ENCODE measurements at regions not wholly inside any gene's neighbourhood (a gene's known extent, or its start where the extent isn't known, plus 50 kb on each side); places are given as distances from the start of the nearest gene placed in this dataset.
"Not testable (repeated sequence)": the region's sequence is repeated elsewhere in the genome, so short reads cannot be mapped to it uniquely, and the experiment has no call there.

DNA sequence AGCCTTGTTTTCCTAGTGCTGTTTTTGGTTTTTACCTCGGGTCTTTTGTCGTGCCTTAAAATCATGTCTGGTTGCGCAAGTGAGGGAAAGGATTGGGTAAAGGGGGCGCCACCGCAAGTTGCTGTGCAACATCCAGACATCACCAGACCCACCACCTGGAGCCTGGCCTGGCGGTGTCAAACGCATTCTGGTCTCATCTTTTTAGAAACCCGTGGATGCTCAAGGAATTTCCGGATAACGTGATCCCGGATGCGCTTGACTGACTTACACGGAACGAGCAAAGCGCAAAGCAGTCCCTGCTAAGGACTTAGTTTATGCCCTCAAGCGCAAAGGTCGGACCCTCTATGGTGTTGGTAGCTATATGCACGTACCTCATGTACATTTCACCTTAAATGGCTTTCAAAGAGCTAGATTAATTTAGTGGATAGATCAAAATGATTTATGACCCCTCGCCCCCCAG, 105.2 kb downstream of the OR2B2 start:
- CTCF ChIA-PET = interaction anchor here (0.6 to 2.0 kb wide), 3 partner anchors 11 to 790 kb away, joined by 4 to 6 read pairs (median 5); no protein-coding TSS in a partner anchor
- H3K27ac ChIP-seq = peak overlapping the region; percentile 97
- POLR2A ChIA-PET (ENCODE audit: low non-redundant PET) = interaction anchor here (1.0 to 5.2 kb wide), 3 partner anchors 65 to 660 kb away, joined by 6 to 16 read pairs (median 8); a partner anchor contains a TSS
- no peak for DNase-seq (ENCODE audit: low spot score)
- TF ChIP-seq CTCF (conservative IDR thresholded peaks at IDR 0.05; ENCODE audit: low read depth) = no peak

DNA sequence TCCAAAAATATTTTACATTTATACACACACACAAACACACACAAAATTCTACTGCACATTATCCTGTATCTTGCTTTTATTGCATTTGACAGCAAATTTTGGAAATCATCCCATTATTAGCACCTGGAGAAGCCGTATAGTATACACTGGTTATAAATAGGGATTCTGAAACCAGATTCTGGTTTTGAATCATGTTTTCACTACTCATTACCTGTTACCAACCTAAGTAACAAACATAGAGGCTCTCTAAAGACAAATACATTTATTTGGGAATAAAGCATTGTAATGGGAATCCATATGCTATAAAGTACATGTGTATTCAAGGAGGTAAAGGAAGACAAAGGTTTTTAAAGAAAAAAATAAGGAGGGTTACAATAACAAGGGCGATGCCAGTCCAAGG, 106.8 kb downstream of the OR2B2 start:
- no peak for TF ChIP-seq CTCF (conservative IDR thresholded peaks at IDR 0.05; ENCODE audit: low read depth)
- ChIA-PET CTCF (no interaction called here), POLR2A (ENCODE audit: low non-redundant PET) (no interaction called here)
- DNase-seq (ENCODE audit: low spot score) = no peak
- H3K27ac ChIP-seq = no peak overlapping the region

DNA sequence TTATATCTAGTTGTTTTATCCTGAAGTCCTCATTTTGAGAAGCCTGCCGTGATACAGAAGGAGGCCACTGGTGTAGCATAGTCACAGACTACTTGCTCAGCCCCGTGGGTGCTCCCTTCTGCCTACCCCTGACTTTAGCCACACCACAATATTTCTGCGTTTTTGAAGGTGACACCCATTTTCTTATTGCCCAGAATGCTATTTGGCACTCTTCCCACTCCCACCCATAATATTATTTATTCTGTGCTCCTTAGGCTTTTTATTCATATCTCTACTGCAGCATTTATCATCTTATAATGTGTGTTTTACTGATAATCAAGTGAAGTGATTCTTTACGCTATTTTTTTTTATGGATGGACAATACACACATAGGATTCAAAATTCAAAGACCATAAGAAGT, 107.3 kb downstream of the OR2B2 start:
- CTCF ChIA-PET = no interaction called here
- no peak for DNase-seq (ENCODE audit: low spot score)
- H3K27ac ChIP-seq = no peak overlapping the region
- POLR2A ChIA-PET (ENCODE audit: low non-redundant PET) = no interaction called here
- TF ChIP-seq CTCF (conservative IDR thresholded peaks at IDR 0.05; ENCODE audit: low read depth) = no peak

DNA sequence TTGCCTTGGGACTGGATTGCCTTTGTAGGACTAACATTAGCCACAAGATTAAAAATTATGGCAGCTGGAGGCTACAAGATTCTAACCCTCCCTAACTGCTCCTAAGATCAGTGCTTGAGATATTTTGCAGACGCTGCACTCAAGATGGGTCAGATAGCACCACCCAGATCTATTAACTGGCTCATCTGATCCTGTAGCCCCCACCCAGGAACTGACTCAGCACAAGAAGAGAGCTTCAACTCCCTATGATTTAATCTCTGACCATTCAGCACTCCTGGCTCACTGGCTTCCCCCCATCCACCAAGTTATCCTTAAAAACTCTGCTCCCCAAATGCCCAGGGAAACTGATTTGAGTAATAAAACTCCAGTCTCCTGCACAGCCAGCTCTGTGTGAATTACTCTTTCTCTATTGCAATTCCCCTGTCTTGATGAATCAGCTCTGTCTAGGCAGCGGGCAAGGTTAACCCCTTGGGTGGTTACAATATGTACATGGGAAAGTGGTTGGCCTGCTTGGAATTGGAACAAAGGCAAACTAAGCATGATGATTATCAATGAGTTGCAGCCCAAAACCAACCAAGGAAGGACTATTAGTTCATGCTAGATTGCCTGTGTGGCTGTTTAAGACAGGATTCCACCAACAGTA, 111.3 kb downstream of the OR2B2 start:
- DNase-seq (ENCODE audit: low spot score) = no peak
- POLR2A ChIA-PET (ENCODE audit: low non-redundant PET) = no interaction called here
- CTCF ChIA-PET = interaction anchor here (0.7 to 1.6 kb wide), 2 partner anchors 28 to 281 kb away, joined by 3 read pairs; no protein-coding TSS in a partner anchor
- TF ChIP-seq CTCF (conservative IDR thresholded peaks at IDR 0.05; ENCODE audit: low read depth) = no peak
- no peak overlapping the region for H3K27ac ChIP-seq

DNA sequence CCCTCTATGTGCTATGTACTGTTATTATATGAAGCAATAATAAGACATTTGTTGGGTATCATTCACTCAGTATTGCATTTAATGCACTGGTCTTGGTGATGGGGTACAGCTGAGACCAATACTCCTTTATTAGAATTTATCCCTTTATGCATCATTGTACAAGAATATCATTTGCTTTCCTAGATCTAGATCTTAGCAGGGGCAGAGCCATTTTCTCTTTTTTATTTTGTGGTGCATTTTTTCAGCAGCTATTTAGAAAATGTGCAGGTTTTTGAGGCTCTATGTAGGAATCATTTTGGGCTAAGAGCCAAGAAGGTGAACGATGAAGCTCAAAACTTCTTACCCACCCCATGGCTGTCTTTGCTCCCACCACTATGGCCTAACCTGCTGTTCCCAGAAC, 114.2 kb downstream of the OR2B2 start:
- TF ChIP-seq CTCF (conservative IDR thresholded peaks at IDR 0.05; ENCODE audit: low read depth) = no peak
- no peak overlapping the region for H3K27ac ChIP-seq
- ChIA-PET CTCF (interaction anchor here (0.7 to 1.9 kb wide), 4 partner anchors 25 to 637 kb away, joined by 3 to 10 read pairs (median 7); no protein-coding TSS in a partner anchor), POLR2A (ENCODE audit: low non-redundant PET) (no interaction called here)
- DNase-seq (ENCODE audit: low spot score) = no peak

DNA sequence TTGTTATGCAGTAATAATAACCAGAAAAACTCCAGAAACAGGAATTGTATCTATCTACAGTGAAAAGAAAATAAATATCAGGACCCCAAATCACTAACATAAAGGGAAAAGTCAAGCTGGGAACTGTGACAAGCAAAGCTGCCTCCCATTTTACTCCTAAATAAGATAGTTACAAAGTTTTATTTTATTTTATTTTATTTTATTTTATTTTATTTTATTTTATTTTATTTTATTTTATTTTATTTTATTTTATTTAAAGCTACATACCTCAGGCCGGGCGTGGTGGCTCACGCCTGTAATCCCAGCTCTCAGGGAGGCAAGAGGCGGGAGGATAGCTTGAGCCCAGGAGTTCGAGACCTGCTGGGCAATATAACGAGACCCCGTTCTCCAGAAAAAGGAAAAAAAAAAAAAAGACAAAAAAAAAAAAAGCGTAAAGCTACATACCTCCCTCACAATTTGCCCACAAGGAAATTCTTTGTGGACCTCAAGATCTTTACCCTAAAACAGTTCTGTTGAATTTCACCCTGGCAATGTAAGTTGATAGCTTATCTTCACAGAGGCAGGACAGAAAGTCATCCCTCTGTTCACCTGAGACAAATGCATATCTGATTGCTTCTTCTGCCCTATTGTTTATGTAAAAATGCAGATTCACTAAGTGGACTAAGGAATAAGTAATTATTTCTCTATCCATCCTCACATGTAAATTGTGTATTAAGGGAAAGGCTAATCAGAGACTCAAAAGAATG, 115.3 kb downstream of the OR2B2 start:
- CTCF ChIA-PET = interaction anchor here (0.6 to 1.4 kb wide), 8 partner anchors 11 to 1264 kb away, joined by 3 to 8 read pairs (median 4); a partner anchor contains a TSS
- POLR2A ChIA-PET (ENCODE audit: low non-redundant PET); DNase-seq (ENCODE audit: low spot score); H3K27ac ChIP-seq: not testable (repeated sequence)

All from RWPE1 (cell line).